Body of pancreas (tissue), 4 donors: ENCODE measurements at regions not wholly inside any gene's neighbourhood (a gene's known extent, or its start where the extent isn't known, plus 50 kb on each side); places are given as distances from the start of the nearest gene placed in this dataset.

ENCODE experiments used
- ATAC-seq: fragments of 150-250 bp; one replicate; pipeline ENCODE4 v1.9.1; 2016
- DNase-seq, 4 donors: peaks; one replicate each; pipeline ENCODE4 v3.0.0-alpha.2; 2019
- H3K27ac ChIP-seq, 4 donors: fragments of 200-600 bp; sonication (generic); 1 replicate in 3 of 4; 2 replicates in 1 of 4; pipeline versions ENCODE4 v1.5.1 to v1.6.1; 2016 to 2019; ENCODE audit warnings: mild to moderate bottlenecking in 1 of 4, mixed read lengths in 1 of 4, moderate library complexity in 1 of 4
- H3K27me3 ChIP-seq, 2 donors: fragments of 200-600 bp; sonication (generic); one replicate each; pipeline ENCODE4 v1.6.0; 2016; ENCODE audit warnings: mild to moderate bottlenecking in 1 of 2
- H3K36me3 ChIP-seq, 2 donors: fragments of 200-600 bp; sonication (generic); replicated peaks in 1 of 2; 2 replicates each; pipeline ENCODE4 v1.5.1; 2016; ENCODE audit warnings: low read depth in 2 of 2; ENCODE audit not compliant: insufficient read depth in 1 of 2
- H3K4me1 ChIP-seq: fragments of 200-600 bp; sonication (generic); one replicate; pipeline ENCODE4 v1.6.0; 2016
- H3K4me3 ChIP-seq, 2 donors: fragments of 200-600 bp; sonication (generic); 1 replicate in 1 of 2; 2 replicates in 1 of 2; pipeline ENCODE4 v1.5.1; 2016 to 2019
- H3K9me3 ChIP-seq, 3 donors: fragments of 200-600 bp; sonication (generic); 1 replicate in 2 of 3; 2 replicates in 1 of 3; pipeline ENCODE4 v1.5.1; 2016
- CTCF ChIP-seq, 7 experiments: fragments of 450-650 bp in 4 of 7; fragments of 200-600 bp in 3 of 7; sonication (generic) in 3 of 7; IDR thresholded peaks; one replicate each; pipeline ENCODE4 v1.5.1; 2016 to 2019; ENCODE audit warnings: antibody characterized with exemption in 7 of 7
- POLR2A ChIP-seq, 3 donors: fragments of 450-650 bp; IDR thresholded peaks; one replicate each; pipeline ENCODE4 v1.6.1; 2016; ENCODE audit warnings: antibody characterized with exemption in 3 of 3, mild to moderate bottlenecking in 2 of 3
- WGBS, 2 donors: methylation state at CpG; one replicate each; pipeline ENCODE4 v1.1.5; 2017; 5-methylcytosine and 5-hydroxymethylcytosine counted together
- intact Hi-C: fragments of 100-400 bp; cut with DNase I; formaldehyde crosslinking; loops from one replicate; pipeline ENCODE4 v1.15.1; 2023

GRCh38 chr9:78132701-78133058 is 101.1 kb upstream of the GNAQ start:
- 2 to 7% methylated on average over 2 of the region's 2 CpGs for WGBS, 2 donors
- H3K4me3 ChIP-seq = no peak overlapping the region
- no peak for DNase-seq
- H3K9me3 ChIP-seq = no peaks in the 10 kb centered on the region
- H3K36me3 ChIP-seq = no peaks in the 10 kb centered on the region
- intact Hi-C loops = no loop called here
- no peaks in the 10 kb centered on the region for H3K27me3 ChIP-seq
- ATAC-seq = no peak
- H3K4me1 ChIP-seq = no peaks in the 10 kb centered on the region
- H3K27ac ChIP-seq = no peak overlapping the region
- TF ChIP-seq CTCF (IDR thresholded peaks at IDR 0.05) (no peak), POLR2A (IDR thresholded peaks at IDR 0.05) (no peak)

GRCh38 chr9:78131969-78132700 is 100.5 kb upstream of the GNAQ start:
- no peaks in the 10 kb centered on the region for H3K27me3 ChIP-seq
- WGBS, 2 donors = 56% methylated on average over 2 of the region's 2 CpGs
- intact Hi-C loops = no loop called here
- no peaks in the 10 kb centered on the region for H3K36me3 ChIP-seq
- ATAC-seq (no peak), DNase-seq (no peak)
- no peaks in the 10 kb centered on the region for H3K4me1 ChIP-seq
- TF ChIP-seq POLR2A (IDR thresholded peaks at IDR 0.05) (no peak), CTCF (IDR thresholded peaks at IDR 0.05) (no peak)
- no peaks in the 10 kb centered on the region for H3K9me3 ChIP-seq
- H3K27ac ChIP-seq = no peak overlapping the region
- no peak overlapping the region for H3K4me3 ChIP-seq

DNA sequence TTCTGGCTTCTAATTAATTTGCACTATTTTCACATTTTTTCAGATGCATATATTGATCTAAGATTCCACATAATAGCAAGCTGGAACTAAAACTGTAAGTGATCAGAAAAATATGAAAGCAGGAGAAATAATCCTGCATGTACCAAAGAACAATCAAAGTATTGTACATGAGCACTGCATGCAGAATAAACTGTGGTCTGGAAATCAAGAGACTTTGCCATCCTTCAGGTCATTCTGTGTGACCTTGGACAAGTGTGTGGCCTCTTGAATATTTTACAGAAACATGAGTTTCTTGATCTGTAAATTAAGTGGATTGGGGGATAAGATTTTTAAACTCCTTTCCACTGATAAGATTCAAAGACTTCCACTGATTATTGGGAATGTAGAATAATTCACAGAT is 99.2 kb upstream of the GNAQ start:
- Histone ChIP-seq H3K9me3 (no peaks in the 10 kb centered on the region), H3K36me3 (no peaks in the 10 kb centered on the region), H3K27me3 (no peaks in the 10 kb centered on the region), H3K27ac (no peak overlapping the region), H3K4me1 (no peaks in the 10 kb centered on the region), H3K4me3 (no peak overlapping the region)
- ATAC-seq (no peak), DNase-seq (no peak)
- TF ChIP-seq CTCF (IDR thresholded peaks at IDR 0.05) = no peak
- no peak for TF ChIP-seq POLR2A (IDR thresholded peaks at IDR 0.05)
- intact Hi-C loops = no loop called here

GRCh38 chr9:78130004-78130403 is 98.4 kb upstream of the GNAQ start:
- peak in 2 of 4 donors; percentile 11 to 12 for DNase-seq

More at GRCh38 chr9:78130004-78130403, 98.4 kb upstream of the GNAQ start:
- no peak overlapping the region for H3K4me3 ChIP-seq
- no peaks in the 10 kb centered on the region for H3K9me3 ChIP-seq
- no peak overlapping the region for H3K27ac ChIP-seq
- intact Hi-C loops = no loop called here
- ATAC-seq = no peak
- no peaks in the 10 kb centered on the region for H3K4me1 ChIP-seq
- no peaks in the 10 kb centered on the region for H3K27me3 ChIP-seq
- 84 to 88% methylated on average over 6 of the region's 6 CpGs for WGBS, 2 donors
- TF ChIP-seq CTCF (IDR thresholded peaks at IDR 0.05) (no peak), POLR2A (IDR thresholded peaks at IDR 0.05) (no peak)
- no peaks in the 10 kb centered on the region for H3K36me3 ChIP-seq
